ENCODE measurements at regions not wholly inside any gene's neighbourhood (a gene's known extent, or its start where the extent isn't known, plus 50 kb on each side); places are given as distances from the start of the nearest gene placed in this dataset.

DNA sequence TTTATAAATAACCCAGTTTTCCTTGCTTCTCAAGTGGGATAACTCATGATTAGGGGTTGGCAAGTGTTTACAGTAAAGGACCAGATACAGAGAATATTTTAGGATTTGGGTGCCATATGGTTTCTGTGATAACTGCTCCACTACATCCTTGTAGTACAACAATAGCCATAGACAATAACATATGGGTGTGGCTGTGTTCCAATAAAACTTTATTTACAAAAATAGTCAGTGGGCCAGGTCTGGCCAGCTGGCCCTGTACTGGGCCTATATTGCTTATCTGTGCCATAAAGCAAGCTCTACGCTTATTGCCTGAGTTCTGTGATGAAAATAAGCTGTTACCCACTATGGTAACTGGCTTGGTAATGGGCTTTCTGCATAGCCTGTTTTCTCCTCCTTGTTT lies 386.5 kb upstream of the RBFOX1 start:
- DNase-seq (ENCODE audit: insufficient read length, low spot score) (no peak), FAIRE-seq (no peak)
- TF ChIP-seq, protein P1, sequence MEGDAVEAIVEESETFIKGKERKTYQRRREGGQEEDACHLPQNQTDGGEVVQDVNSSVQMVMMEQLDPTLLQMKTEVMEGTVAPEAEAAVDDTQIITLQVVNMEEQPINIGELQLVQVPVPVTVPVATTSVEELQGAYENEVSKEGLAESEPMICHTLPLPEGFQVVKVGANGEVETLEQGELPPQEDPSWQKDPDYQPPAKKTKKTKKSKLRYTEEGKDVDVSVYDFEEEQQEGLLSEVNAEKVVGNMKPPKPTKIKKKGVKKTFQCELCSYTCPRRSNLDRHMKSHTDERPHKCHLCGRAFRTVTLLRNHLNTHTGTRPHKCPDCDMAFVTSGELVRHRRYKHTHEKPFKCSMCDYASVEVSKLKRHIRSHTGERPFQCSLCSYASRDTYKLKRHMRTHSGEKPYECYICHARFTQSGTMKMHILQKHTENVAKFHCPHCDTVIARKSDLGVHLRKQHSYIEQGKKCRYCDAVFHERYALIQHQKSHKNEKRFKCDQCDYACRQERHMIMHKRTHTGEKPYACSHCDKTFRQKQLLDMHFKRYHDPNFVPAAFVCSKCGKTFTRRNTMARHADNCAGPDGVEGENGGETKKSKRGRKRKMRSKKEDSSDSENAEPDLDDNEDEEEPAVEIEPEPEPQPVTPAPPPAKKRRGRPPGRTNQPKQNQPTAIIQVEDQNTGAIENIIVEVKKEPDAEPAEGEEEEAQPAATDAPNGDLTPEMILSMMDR (IDR thresholded peaks at IDR 0.05; ENCODE audit: insufficient read depth, missing control alignments) = no peak

DNA sequence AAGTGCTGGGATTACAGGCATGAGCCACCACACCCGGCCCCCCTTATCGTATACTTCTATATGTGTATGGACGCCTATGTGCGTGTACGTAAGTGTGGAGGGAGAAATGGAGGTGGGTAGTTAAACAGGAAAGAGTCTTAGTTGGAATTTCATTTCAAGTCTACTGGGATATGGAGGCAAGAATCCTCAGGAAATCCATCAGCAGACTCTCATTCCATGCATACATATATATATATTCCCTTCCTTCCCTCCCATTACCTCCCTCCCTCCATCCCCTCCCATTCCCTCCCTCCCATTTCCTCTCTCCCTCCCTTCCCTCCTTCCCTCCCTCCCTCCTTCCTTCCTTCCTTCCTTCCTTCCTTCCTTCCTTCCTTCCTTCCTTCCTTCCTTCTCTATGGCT lies 391.7 kb upstream of the RBFOX1 start:
- FAIRE-seq = no peak
- DNase-seq (ENCODE audit: insufficient read length, low spot score) = no peak
- TF ChIP-seq, protein P1 (IDR thresholded peaks at IDR 0.05; ENCODE audit: insufficient read depth, missing control alignments) = no peak

DNA sequence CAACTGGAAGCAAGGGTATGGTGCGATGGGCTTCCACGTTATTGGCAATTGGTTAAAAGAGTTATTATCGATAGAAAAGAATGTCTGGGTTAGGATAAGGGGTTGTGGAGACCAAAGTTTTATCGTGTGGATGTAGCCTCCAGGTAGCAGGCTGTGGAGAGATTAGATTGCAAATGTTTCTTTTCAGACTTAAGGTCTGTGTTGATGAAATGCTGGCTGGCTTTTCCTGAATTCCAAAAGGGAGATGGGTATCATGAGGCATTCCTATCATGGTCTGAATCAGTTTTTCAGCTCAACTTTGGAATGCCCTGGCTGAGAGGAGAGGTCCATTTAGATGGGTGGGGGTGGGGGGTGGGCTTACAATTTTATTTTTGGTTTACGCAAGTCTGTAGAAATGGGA lies 395.0 kb upstream of the RBFOX1 start:
- FAIRE-seq = no peak

DNA sequence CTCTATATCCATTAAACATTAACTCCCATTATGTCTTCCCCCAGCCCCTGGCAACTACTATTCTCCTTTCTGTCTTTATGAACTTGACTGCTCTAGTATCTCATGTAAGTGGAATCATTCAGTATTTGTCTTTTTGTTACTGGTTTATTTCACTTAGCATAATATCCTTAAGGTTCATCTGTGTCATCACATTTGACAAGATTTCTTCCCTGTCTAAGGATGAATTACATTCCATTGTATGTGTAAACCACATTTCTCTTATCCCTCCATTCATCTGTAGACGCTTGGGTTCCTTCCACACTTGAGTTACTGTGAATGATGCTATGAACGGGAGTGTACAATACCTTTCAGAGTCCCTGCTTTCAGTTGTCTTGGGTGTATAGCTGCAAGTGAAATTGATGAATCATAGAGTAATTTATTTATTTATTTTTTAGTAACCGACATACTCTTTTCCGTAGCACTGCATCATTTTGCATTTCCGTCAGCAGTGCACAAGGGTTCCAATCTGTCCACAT lies 399.7 kb upstream of the RBFOX1 start:
- TF ChIP-seq, protein P1 (IDR thresholded peaks at IDR 0.05; ENCODE audit: insufficient read depth, missing control alignments) = no peak
- FAIRE-seq = no peak

More for the DNA sequence above, 395.0 kb upstream of the RBFOX1 start:
- DNase-seq (ENCODE audit: insufficient read length, low spot score) = no peak
- TF ChIP-seq, protein P1 (IDR thresholded peaks at IDR 0.05; ENCODE audit: insufficient read depth, missing control alignments) = no peak

DNA sequence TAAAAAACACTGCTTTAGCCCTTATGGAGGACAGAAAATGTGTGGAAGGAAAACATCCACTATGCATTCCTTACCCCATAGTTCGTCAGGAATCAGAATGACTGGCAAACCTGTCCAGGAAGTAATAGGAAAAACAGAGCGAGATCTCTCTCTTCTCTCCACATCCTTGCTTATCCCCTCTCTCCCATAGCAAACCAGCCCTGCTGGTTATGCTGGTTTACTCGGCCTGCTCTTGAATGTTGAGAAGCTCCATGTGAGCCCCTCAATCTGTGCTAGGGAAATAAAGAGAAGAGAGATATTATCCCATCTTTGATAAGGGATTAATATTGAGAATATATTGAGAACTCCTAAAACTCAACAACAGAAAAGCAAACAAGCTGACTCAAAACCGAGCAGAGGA lies 402.8 kb upstream of the RBFOX1 start:
- DNase-seq (ENCODE audit: insufficient read length, low spot score) (no peak), FAIRE-seq (no peak)
- TF ChIP-seq, protein P1 (IDR thresholded peaks at IDR 0.05; ENCODE audit: insufficient read depth, missing control alignments) = no peak

More for the DNA sequence above, 399.7 kb upstream of the RBFOX1 start:
- no peak for DNase-seq (ENCODE audit: insufficient read length, low spot score)

DNA sequence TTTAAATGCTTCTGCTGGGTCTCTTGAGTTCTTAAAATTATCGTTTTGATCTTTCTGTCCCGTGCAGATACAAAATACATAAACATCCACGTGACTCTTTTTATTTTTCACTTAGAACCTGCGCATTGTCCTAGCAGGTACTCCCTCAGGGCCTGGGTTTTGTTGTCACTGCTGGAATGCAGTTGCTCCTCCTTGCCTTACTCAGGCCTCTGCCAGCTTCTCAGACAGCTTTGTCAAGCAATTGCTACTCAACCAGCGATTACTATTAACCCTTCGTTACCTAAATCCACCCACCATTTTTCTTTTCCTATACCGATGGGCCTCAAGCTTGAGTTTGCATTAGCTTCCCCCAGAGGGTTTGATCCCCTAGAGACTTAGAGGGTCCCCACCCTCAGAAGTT lies 405.9 kb upstream of the RBFOX1 start:
- no peak for DNase-seq (ENCODE audit: insufficient read length, low spot score)
- TF ChIP-seq, protein P1 (IDR thresholded peaks at IDR 0.05; ENCODE audit: insufficient read depth, missing control alignments) = no peak
- no peak for FAIRE-seq

DNA sequence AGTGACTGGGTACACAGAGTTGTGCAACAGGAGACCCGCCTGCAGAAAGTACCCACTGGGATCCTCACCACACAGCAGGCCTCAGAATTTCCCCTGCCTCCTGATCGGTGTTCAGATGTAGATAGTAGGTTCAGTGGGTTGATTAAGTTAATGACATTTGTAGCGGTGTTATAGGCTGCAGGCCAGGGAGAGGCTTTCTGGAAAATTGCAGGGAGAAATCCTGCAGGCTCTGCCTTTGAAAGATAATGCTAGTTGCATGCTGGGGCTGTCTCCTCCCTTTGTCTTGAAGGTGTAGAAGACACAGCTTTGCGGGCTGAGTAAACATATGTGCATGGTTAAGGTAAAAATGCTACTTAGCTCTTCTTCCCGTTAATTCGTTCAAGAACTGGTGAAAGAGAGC lies 406.3 kb upstream of the RBFOX1 start:
- TF ChIP-seq, protein P1 (IDR thresholded peaks at IDR 0.05; ENCODE audit: insufficient read depth, missing control alignments) = no peak
- DNase-seq (ENCODE audit: insufficient read length, low spot score) = no peak
- FAIRE-seq = no peak
